Activated CD4-positive, alpha-beta T cell treated with anti-CD3 and anti-CD28 coated beads, Interleukin-2, amount 10 ng/mL, durations not matched to agents 7 days and 5 days (primary cell): ENCODE measurements at regions not wholly inside any gene's neighbourhood (a gene's known extent, or its start where the extent isn't known, plus 50 kb on each side); places are given as distances from the start of the nearest gene placed in this dataset.

Experiments used
- CTCF ChIA-PET: fragments of 350-600 bp; sonication (Branson Sonifier 250); formaldehyde crosslinking; loops from one replicate; lab custom pipeline; 2021; ENCODE audit warnings: antibody characterized with exemption; lab: Charles Lee
- POLR2A ChIA-PET: fragments of 350-600 bp; sonication (Branson Sonifier 250); formaldehyde crosslinking; loops from one replicate; lab custom pipeline; 2021; ENCODE audit warnings: antibody characterized with exemption; lab: Charles Lee
- DNase-seq: peaks from one replicate; pipeline ENCODE4 v3.0.0-alpha.2; 2020
- H3K27ac Mint-ChIP-seq: one replicate; pipeline ENCODE4 v1.8.0; 2021; ENCODE audit warnings: mild to moderate bottlenecking, moderate library complexity, mixed read lengths
- H3K27me3 Mint-ChIP-seq: one replicate; pipeline ENCODE4 v1.8.0; 2021; ENCODE audit warnings: mixed read lengths
- H3K36me3 Mint-ChIP-seq: one replicate; pipeline ENCODE4 v1.8.0; 2021; ENCODE audit warnings: low read depth, mixed read lengths
- H3K4me1 Mint-ChIP-seq: one replicate; pipeline ENCODE4 v1.8.0; 2021; ENCODE audit warnings: mixed read lengths
- H3K4me3 Mint-ChIP-seq: one replicate; pipeline ENCODE4 v1.8.0; 2021; ENCODE audit warnings: mild to moderate bottlenecking, moderate library complexity, mixed read lengths
- H3K9me3 Mint-ChIP-seq: one replicate; pipeline ENCODE4 v1.8.0; 2021; ENCODE audit warnings: mixed read lengths

GRCh38 chr7:16315280-16315679, 106.1 kb downstream of the CRPPA start:
- Mint-ChIP-seq H3K27me3 (no peaks in the 10 kb centered on the region), H3K4me1 (no peaks in the 10 kb centered on the region), H3K9me3 (no peaks in the 10 kb centered on the region), H3K36me3 (no peaks in the 10 kb centered on the region), H3K4me3 (no peak overlapping the region), H3K27ac (no peak overlapping the region)
- ChIA-PET CTCF (no interaction called here), POLR2A (no interaction called here)
- no peak for DNase-seq

GRCh38 chr7:16309129-16309528, 112.2 kb downstream of the CRPPA start:
- H3K27me3 Mint-ChIP-seq = no peaks in the 10 kb centered on the region
- no peaks in the 10 kb centered on the region for H3K36me3 Mint-ChIP-seq
- POLR2A ChIA-PET = no interaction called here
- no peak overlapping the region for H3K27ac Mint-ChIP-seq
- no peaks in the 10 kb centered on the region for H3K9me3 Mint-ChIP-seq
- H3K4me3 Mint-ChIP-seq = no peak overlapping the region
- no peaks in the 10 kb centered on the region for H3K4me1 Mint-ChIP-seq
- CTCF ChIA-PET = no interaction called here
- no peak for DNase-seq

GRCh38 chr7:16301291-16301690, 120.0 kb downstream of the CRPPA start:
- ChIA-PET POLR2A (no interaction called here), CTCF (no interaction called here)
- H3K4me3 Mint-ChIP-seq = no peak overlapping the region
- H3K27me3 Mint-ChIP-seq = no peaks in the 10 kb centered on the region
- H3K9me3 Mint-ChIP-seq = no peaks in the 10 kb centered on the region
- no peak overlapping the region for H3K27ac Mint-ChIP-seq
- no peaks in the 10 kb centered on the region for H3K4me1 Mint-ChIP-seq
- DNase-seq = no peak
- no peaks in the 10 kb centered on the region for H3K36me3 Mint-ChIP-seq

GRCh38 chr7:16300361-16300895, 120.9 kb downstream of the CRPPA start:
- Mint-ChIP-seq H3K27ac (no peak overlapping the region), H3K4me3 (no peak overlapping the region), H3K27me3 (no peaks in the 10 kb centered on the region), H3K4me1 (no peaks in the 10 kb centered on the region), H3K9me3 (no peaks in the 10 kb centered on the region), H3K36me3 (no peaks in the 10 kb centered on the region)
- no peak for DNase-seq
- ChIA-PET CTCF (no interaction called here), POLR2A (no interaction called here)

- no peak overlapping the region for H3K27ac Mint-ChIP-seq
- no peak for DNase-seq
- no peaks in the 10 kb centered on the region for H3K4me1 Mint-ChIP-seq
- H3K27me3 Mint-ChIP-seq = no peaks in the 10 kb centered on the region
- no peaks in the 10 kb centered on the region for H3K9me3 Mint-ChIP-seq
- no peaks in the 10 kb centered on the region for H3K36me3 Mint-ChIP-seq
- no peak overlapping the region for H3K4me3 Mint-ChIP-seq
- POLR2A ChIA-PET = no interaction called here
- CTCF ChIA-PET = no interaction called here
Observed at GRCh38 chr7:16299853-16300252, 121.5 kb downstream of the CRPPA start.

GRCh38 chr7:16298221-16298620, 123.1 kb downstream of the CRPPA start:
- Mint-ChIP-seq H3K27ac (no peak overlapping the region), H3K4me3 (no peak overlapping the region), H3K36me3 (no peaks in the 10 kb centered on the region), H3K4me1 (no peaks in the 10 kb centered on the region), H3K27me3 (no peaks in the 10 kb centered on the region), H3K9me3 (no peaks in the 10 kb centered on the region)
- CTCF ChIA-PET = no interaction called here
- POLR2A ChIA-PET = no interaction called here
- no peak for DNase-seq

- no peaks in the 10 kb centered on the region for H3K9me3 Mint-ChIP-seq
- POLR2A ChIA-PET = no interaction called here
- no peak overlapping the region for H3K27ac Mint-ChIP-seq
- no peaks in the 10 kb centered on the region for H3K27me3 Mint-ChIP-seq
- H3K4me1 Mint-ChIP-seq = no peaks in the 10 kb centered on the region
- no peak for DNase-seq
- H3K36me3 Mint-ChIP-seq = no peaks in the 10 kb centered on the region
- CTCF ChIA-PET = no interaction called here
- H3K4me3 Mint-ChIP-seq = no peak overlapping the region
Observed at GRCh38 chr7:16295558-16295957, 125.8 kb downstream of the CRPPA start.

GRCh38 chr7:16293669-16294425, 127.5 kb downstream of the CRPPA start:
- no peak for DNase-seq
- Mint-ChIP-seq H3K27me3 (no peaks in the 10 kb centered on the region), H3K4me3 (no peak overlapping the region), H3K36me3 (no peaks in the 10 kb centered on the region), H3K9me3 (no peaks in the 10 kb centered on the region), H3K4me1 (no peaks in the 10 kb centered on the region), H3K27ac (no peak overlapping the region)
- CTCF ChIA-PET = no interaction called here
- POLR2A ChIA-PET = no interaction called here

- ChIA-PET POLR2A (no interaction called here), CTCF (no interaction called here)
- Mint-ChIP-seq H3K27me3 (no peaks in the 10 kb centered on the region), H3K4me3 (no peak overlapping the region), H3K9me3 (peaks cover 1% of the 10 kb centered on the region), H3K36me3 (no peaks in the 10 kb centered on the region), H3K27ac (no peak overlapping the region), H3K4me1 (no peaks in the 10 kb centered on the region)
- no peak for DNase-seq
Observed at GRCh38 chr7:16284581-16284980, 136.8 kb downstream of the CRPPA start.

- DNase-seq = no peak
- POLR2A ChIA-PET = no interaction called here
- CTCF ChIA-PET = no interaction called here
- Mint-ChIP-seq H3K4me1 (no peaks in the 10 kb centered on the region), H3K27me3 (no peaks in the 10 kb centered on the region), H3K9me3 (no peaks in the 10 kb centered on the region), H3K4me3 (no peak overlapping the region), H3K36me3 (no peaks in the 10 kb centered on the region), H3K27ac (no peak overlapping the region)
Observed at GRCh38 chr7:16278167-16278787, 143.1 kb downstream of the CRPPA start.

- ChIA-PET CTCF (no interaction called here), POLR2A (no interaction called here)
- no peaks in the 10 kb centered on the region for H3K27me3 Mint-ChIP-seq
Observed at GRCh38 chr7:16271990-16272665, 149.2 kb downstream of the CRPPA start.

GRCh38 chr7:16271355-16271915, 149.9 kb downstream of the CRPPA start:
- Mint-ChIP-seq H3K4me1 (no peaks in the 10 kb centered on the region), H3K36me3 (no peaks in the 10 kb centered on the region), H3K4me3 (no peak overlapping the region), H3K27me3 (no peaks in the 10 kb centered on the region), H3K27ac (no peak overlapping the region), H3K9me3 (no peaks in the 10 kb centered on the region)
- ChIA-PET CTCF (no interaction called here), POLR2A (no interaction called here)
- DNase-seq = no peak

More at GRCh38 chr7:16271990-16272665, 149.2 kb downstream of the CRPPA start:
- no peak overlapping the region for H3K4me3 Mint-ChIP-seq
- no peaks in the 10 kb centered on the region for H3K9me3 Mint-ChIP-seq
- no peak overlapping the region for H3K27ac Mint-ChIP-seq
- no peak for DNase-seq
- H3K4me1 Mint-ChIP-seq = no peaks in the 10 kb centered on the region
- H3K36me3 Mint-ChIP-seq = no peaks in the 10 kb centered on the region

- POLR2A ChIA-PET = no interaction called here
- no peaks in the 10 kb centered on the region for H3K27me3 Mint-ChIP-seq
- no peaks in the 10 kb centered on the region for H3K36me3 Mint-ChIP-seq
- H3K4me3 Mint-ChIP-seq = no peak overlapping the region
- no peaks in the 10 kb centered on the region for H3K9me3 Mint-ChIP-seq
- H3K27ac Mint-ChIP-seq = no peak overlapping the region
- no peak for DNase-seq
- CTCF ChIA-PET = no interaction called here
- H3K4me1 Mint-ChIP-seq = no peaks in the 10 kb centered on the region
Observed at GRCh38 chr7:16270844-16271243, 150.5 kb downstream of the CRPPA start.
